Esophagus muscularis mucosa (tissue), 4 donors: ENCODE measurements at regions not wholly inside any gene's neighbourhood (a gene's known extent, or its start where the extent isn't known, plus 50 kb on each side); places are given as distances from the start of the nearest gene placed in this dataset.

Experiments
- EP300 ChIP-seq: sonication (generic); formaldehyde crosslinking; IDR thresholded peaks from one replicate; pipeline ENCODE4 v1.6.1; 2017; ENCODE audit warnings: antibody characterized with exemption
- POLR2A ChIP-seq: fragments of 450-650 bp; IDR thresholded peaks from one replicate; pipeline ENCODE4 v1.6.1; 2017; ENCODE audit warnings: antibody characterized with exemption, moderate library complexity, mild to moderate bottlenecking, low read depth
- TF ChIP-seq, protein P1 (sequence below), 3 experiments: fragments of 200-600 bp in 2 of 3; fragments of 450-650 bp in 1 of 3; sonication (generic) in 2 of 3; IDR thresholded peaks; one replicate each; pipeline ENCODE4 v1.5.1; 2017 to 2019; ENCODE audit warnings: antibody characterized with exemption in 3 of 3, mild to moderate bottlenecking in 2 of 3, moderate library complexity in 1 of 3

DNA sequence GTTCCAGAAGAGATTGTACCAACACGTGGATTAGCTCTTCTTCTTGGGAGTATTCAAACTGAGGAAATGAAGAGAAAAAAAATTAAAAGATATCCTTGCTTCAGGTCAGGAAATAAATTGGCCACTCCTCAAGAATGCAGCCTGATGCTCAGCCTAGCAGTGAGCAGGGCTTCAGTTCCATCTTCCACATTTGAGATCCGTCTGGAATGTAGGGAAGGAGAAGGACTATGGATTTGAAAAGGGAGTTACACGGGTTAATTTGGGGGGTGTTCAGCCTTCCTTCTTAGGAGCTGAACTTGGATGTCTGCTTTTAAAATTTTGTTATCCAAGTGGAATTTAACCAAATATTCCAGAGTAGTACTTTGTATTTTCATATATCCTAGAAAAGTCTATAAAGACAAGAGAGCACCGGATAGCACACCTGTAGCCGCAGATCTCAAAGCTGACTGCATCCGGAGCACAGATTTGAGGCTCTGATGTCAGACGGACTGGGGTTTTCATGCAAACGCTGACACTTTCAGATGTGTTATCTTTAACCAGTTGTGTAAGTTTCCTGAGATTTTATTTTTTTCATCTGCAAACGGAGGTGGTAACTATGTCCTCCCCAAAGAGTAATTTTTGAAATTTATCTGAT, 99.3 kb downstream of the COPS8 start:
- TF ChIP-seq, protein P1, sequence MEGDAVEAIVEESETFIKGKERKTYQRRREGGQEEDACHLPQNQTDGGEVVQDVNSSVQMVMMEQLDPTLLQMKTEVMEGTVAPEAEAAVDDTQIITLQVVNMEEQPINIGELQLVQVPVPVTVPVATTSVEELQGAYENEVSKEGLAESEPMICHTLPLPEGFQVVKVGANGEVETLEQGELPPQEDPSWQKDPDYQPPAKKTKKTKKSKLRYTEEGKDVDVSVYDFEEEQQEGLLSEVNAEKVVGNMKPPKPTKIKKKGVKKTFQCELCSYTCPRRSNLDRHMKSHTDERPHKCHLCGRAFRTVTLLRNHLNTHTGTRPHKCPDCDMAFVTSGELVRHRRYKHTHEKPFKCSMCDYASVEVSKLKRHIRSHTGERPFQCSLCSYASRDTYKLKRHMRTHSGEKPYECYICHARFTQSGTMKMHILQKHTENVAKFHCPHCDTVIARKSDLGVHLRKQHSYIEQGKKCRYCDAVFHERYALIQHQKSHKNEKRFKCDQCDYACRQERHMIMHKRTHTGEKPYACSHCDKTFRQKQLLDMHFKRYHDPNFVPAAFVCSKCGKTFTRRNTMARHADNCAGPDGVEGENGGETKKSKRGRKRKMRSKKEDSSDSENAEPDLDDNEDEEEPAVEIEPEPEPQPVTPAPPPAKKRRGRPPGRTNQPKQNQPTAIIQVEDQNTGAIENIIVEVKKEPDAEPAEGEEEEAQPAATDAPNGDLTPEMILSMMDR (IDR thresholded peaks at IDR 0.05): no peak
- TF ChIP-seq POLR2A (no peak), EP300 (no peak)
